ENCODE measurements at regions not wholly inside any gene's neighbourhood (a gene's known extent, or its start where the extent isn't known, plus 50 kb on each side); places are given as distances from the start of the nearest gene placed in this dataset.

- Histone ChIP-seq H3K9ac (ENCODE audit: low read depth, low read length) (no peak overlapping the region), H3K27me3 (ENCODE audit: insufficient read depth, low read length, poor library complexity) (peaks cover 2% of the 10 kb centered on the region), H3K27ac (ENCODE audit: low read length) (no peak overlapping the region), H3K36me3 (ENCODE audit: insufficient read depth, low read length) (no peaks in the 10 kb centered on the region), H3K4me3 (ENCODE audit: low read depth in 1 of 2, low read length in 2 of 2) (no peak overlapping the region), H4K20me1 (ENCODE audit: insufficient read depth, low read length) (0 out of 2 replicates have a peak, but pooled peaks cover 2% of the 10 kb centered on the region), H3K4me1 (ENCODE audit: insufficient read depth, low read length) (no peaks in the 10 kb centered on the region), H2AFZ (ENCODE audit: low read depth, low read length) (no peak overlapping the region), H3K4me2 (ENCODE audit: insufficient read depth, low read length) (no peak overlapping the region), H3K9me3 (ENCODE audit: insufficient read depth, low read length, severe bottlenecking) (peaks cover 15% of the 10 kb centered on the region), H3K79me2 (ENCODE audit: insufficient read depth, low read length) (no peaks in the 10 kb centered on the region)
- DNase-seq (no peak), ATAC-seq (ENCODE audit: insufficient read depth, low read depth) (no peak)
- TF ChIP-seq CTCF (IDR thresholded peaks at IDR 0.05; ENCODE audit: borderline replicate concordance, extremely low read depth, low read length, poor library complexity, severe bottlenecking): no peak
- no peak for TF ChIP-seq EZH2 (IDR thresholded peaks at IDR 0.05; ENCODE audit: borderline replicate concordance, low read depth, low read length, severe bottlenecking)
These were observed 143.8 kb downstream of the BTBD3 start for GRCh38 chr20:12061466-12061865.

- ATAC-seq (ENCODE audit: insufficient read depth, low read depth) (no peak), DNase-seq (no peak)
- H4K20me1 ChIP-seq (ENCODE audit: insufficient read depth, low read length): no peaks in the 10 kb centered on the region
- no peak overlapping the region for H2AFZ ChIP-seq (ENCODE audit: low read depth, low read length)
- H3K4me2 ChIP-seq (ENCODE audit: insufficient read depth, low read length): no peak overlapping the region
- H3K27ac ChIP-seq (ENCODE audit: low read length): no peak overlapping the region
- no peaks in the 10 kb centered on the region for H3K27me3 ChIP-seq (ENCODE audit: insufficient read depth, low read length, poor library complexity)
- peaks cover 15% of the 10 kb centered on the region for H3K9me3 ChIP-seq (ENCODE audit: insufficient read depth, low read length, severe bottlenecking)
- H3K4me3 ChIP-seq (ENCODE audit: low read depth in 1 of 2, low read length in 2 of 2): no peak overlapping the region
- H3K4me1 ChIP-seq (ENCODE audit: insufficient read depth, low read length): no peaks in the 10 kb centered on the region
- H3K79me2 ChIP-seq (ENCODE audit: insufficient read depth, low read length): no peaks in the 10 kb centered on the region
- H3K36me3 ChIP-seq (ENCODE audit: insufficient read depth, low read length): no peaks in the 10 kb centered on the region
- TF ChIP-seq EZH2 (IDR thresholded peaks at IDR 0.05; ENCODE audit: borderline replicate concordance, low read depth, low read length, severe bottlenecking) (no peak), CTCF (IDR thresholded peaks at IDR 0.05; ENCODE audit: borderline replicate concordance, extremely low read depth, low read length, poor library complexity, severe bottlenecking) (no peak)
- no peak overlapping the region for H3K9ac ChIP-seq (ENCODE audit: low read depth, low read length)
These were observed 145.5 kb downstream of the BTBD3 start for GRCh38 chr20:12063106-12063684.

GRCh38 chr20:12064540-12064939 lies 146.8 kb downstream of the BTBD3 start:
- Histone ChIP-seq H3K4me1 (ENCODE audit: insufficient read depth, low read length) (no peaks in the 10 kb centered on the region), H4K20me1 (ENCODE audit: insufficient read depth, low read length) (no peaks in the 10 kb centered on the region), H3K9ac (ENCODE audit: low read depth, low read length) (no peak overlapping the region), H3K4me2 (ENCODE audit: insufficient read depth, low read length) (no peak overlapping the region), H3K9me3 (ENCODE audit: insufficient read depth, low read length, severe bottlenecking) (peaks cover 15% of the 10 kb centered on the region), H2AFZ (ENCODE audit: low read depth, low read length) (no peak overlapping the region), H3K36me3 (ENCODE audit: insufficient read depth, low read length) (no peaks in the 10 kb centered on the region), H3K4me3 (ENCODE audit: low read depth in 1 of 2, low read length in 2 of 2) (no peak overlapping the region), H3K79me2 (ENCODE audit: insufficient read depth, low read length) (no peaks in the 10 kb centered on the region), H3K27me3 (ENCODE audit: insufficient read depth, low read length, poor library complexity) (no peaks in the 10 kb centered on the region), H3K27ac (ENCODE audit: low read length) (no peak overlapping the region)
- DNase-seq: no peak
- TF ChIP-seq EZH2 (IDR thresholded peaks at IDR 0.05; ENCODE audit: borderline replicate concordance, low read depth, low read length, severe bottlenecking) (no peak), CTCF (IDR thresholded peaks at IDR 0.05; ENCODE audit: borderline replicate concordance, extremely low read depth, low read length, poor library complexity, severe bottlenecking) (no peak)
- no peak for ATAC-seq (ENCODE audit: insufficient read depth, low read depth)
